ENCODE measurements at regions not wholly inside any gene's neighbourhood (a gene's known extent, or its start where the extent isn't known, plus 50 kb on each side); places are given as distances from the start of the nearest gene placed in this dataset.

- TF ChIP-seq CTCF (IDR thresholded peaks at IDR 0.05): no peak
- no peak for TF ChIP-seq EP300 (IDR thresholded peaks at IDR 0.05)
- TF ChIP-seq POLR2A (IDR thresholded peaks at IDR 0.05): no peak
- TF ChIP-seq POLR2AphosphoS5 (IDR thresholded peaks at IDR 0.05): no peak
Observed at GRCh38 chr9:12511726-12512125, 181.5 kb upstream of the TYRP1 start.

Measured in suprapubic skin (tissue), 4 donors.